ENCODE measurements at regions not wholly inside any gene's neighbourhood (a gene's known extent, or its start where the extent isn't known, plus 50 kb on each side); places are given as distances from the start of the nearest gene placed in this dataset.

GRCh38 chr2:144854596-144854995 is 334.7 kb upstream of the ZEB2 start:
- no peak for ATAC-seq

DNA sequence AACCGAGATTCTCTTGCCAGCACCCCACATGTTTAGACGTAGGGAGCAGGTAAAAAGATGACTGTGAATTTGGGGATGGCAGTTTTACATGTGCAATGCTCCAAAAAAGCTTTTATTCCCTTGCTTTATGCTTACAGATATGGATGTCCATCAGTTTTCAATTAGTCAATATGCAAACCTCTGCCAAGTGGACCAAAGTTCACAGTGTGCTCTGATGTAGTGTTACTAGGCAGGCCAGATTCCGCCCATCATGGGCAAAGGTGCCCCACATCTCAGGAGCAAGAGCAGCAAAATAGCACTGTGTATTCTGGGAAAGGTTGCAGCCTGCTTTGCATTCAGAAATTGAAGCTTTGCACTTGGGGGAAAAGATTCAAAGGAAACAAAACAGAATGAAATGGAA is 329.7 kb upstream of the ZEB2 start:
- no peak for ATAC-seq

DNA sequence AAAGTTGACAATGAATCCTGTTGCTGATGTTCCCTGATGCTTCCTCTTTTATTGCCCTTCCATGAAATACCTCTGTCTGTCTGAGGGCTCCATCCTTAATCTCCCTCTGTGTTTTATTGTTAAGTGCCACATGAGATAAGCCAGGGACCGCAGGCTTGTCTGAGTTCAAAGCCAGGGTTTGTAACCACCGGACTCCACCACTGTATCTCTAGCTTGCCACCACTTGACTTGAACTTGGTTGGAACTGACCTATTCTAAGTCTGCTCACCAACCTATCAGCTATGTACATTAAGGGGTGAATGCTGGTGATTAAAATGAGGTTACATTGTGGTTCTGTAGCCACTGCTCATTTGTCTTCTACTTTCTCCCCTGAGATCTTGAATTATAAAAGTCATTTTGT is 328.5 kb upstream of the ZEB2 start:
- ATAC-seq: no peak

- ATAC-seq: no peak
These were observed 327.6 kb upstream of the ZEB2 start for GRCh38 chr2:144847347-144848080.

GRCh38 chr2:144836635-144837350 is 316.9 kb upstream of the ZEB2 start:
- no peak for ATAC-seq

GRCh38 chr2:144835634-144836350 is 315.9 kb upstream of the ZEB2 start:
- ATAC-seq: no peak

GRCh38 chr2:144834998-144835633 is 315.2 kb upstream of the ZEB2 start:
- ATAC-seq: no peak

DNA sequence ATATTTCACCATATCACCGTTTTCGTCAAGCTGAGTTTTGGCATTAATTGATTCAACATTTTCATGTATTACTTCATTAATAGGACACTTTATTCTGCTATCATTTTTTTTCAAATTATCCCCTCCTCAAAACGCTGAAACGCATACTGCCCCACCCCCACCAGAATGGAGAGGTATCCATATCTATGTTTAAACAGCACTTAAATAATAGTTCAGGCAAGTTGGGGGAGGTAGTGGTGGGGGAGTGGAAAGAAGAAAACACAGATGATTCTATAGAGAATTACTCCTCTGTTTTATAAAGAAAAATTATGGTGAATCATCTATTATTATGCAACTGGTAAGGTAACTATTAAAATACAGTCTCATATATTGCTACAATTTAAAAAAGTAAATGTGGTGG is 314.4 kb upstream of the ZEB2 start:
- ATAC-seq: no peak

DNA sequence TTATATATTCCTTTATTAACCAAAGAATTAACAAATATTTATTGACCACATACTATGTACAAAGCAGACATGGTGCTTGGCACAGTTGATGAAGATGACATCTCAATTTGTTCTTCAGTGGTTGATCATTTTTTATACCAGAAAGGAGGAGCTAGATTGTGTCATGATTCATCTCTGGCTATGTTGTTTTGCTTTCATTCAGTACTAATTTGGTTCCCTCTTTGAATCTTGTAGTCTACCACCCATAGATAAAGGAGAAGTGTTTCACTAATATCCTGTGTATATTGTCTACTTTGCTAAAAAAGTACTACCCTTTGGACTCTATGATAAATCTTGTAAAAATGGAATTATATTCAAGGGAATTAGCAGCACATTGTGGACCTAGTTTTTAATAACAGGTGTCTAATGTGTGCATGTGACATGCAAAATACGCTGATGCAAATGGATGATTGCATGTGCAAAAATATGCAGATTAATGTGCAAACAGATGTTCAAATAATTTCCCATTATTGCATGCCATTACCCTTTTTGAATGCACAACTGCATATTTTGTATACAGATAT is 313.2 kb upstream of the ZEB2 start:
- no peak for ATAC-seq

DNA sequence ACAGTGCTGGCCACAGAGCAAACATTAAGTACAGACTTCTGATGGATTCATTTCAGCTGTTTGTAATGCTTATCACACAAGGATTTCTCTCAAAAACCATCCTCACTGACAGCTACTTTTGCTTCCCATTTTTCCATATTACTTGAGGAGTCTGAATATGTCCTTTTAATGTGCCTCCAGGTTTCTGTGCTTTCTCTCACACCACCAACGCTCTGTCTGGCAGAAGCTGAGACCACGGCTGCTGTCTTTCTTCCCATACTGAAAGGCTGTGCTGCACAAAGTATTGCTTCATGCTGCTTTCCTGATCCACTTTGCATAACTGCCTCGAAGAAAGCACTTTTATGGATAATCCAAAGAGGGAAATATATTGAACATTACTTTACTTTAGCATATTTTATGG is 312.1 kb upstream of the ZEB2 start:
- no peak for ATAC-seq

- ATAC-seq: no peak
These were observed 310.6 kb upstream of the ZEB2 start for GRCh38 chr2:144830543-144830942.

DNA sequence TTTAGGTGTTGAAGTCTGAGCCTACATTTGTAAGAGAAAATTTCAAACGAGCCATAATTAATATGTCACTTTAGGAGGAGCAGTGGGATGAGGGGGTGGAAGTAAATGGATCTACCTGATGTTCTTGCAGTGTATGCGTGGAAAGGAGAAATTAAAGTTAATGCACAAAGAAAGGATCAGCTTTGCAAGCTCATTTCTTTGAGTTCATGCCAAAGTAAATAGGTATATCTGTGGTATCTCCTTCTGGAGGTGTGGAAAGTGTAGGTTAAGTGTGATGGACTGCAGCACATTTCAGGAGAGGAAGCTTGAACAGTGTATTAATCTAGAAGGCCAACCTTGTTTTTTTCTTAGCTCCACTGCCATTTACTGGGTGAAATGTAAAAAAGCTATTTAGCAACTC is 307.5 kb upstream of the ZEB2 start:
- no peak for ATAC-seq

- ATAC-seq: no peak
These were observed 306.2 kb upstream of the ZEB2 start for GRCh38 chr2:144826105-144826504.

DNA sequence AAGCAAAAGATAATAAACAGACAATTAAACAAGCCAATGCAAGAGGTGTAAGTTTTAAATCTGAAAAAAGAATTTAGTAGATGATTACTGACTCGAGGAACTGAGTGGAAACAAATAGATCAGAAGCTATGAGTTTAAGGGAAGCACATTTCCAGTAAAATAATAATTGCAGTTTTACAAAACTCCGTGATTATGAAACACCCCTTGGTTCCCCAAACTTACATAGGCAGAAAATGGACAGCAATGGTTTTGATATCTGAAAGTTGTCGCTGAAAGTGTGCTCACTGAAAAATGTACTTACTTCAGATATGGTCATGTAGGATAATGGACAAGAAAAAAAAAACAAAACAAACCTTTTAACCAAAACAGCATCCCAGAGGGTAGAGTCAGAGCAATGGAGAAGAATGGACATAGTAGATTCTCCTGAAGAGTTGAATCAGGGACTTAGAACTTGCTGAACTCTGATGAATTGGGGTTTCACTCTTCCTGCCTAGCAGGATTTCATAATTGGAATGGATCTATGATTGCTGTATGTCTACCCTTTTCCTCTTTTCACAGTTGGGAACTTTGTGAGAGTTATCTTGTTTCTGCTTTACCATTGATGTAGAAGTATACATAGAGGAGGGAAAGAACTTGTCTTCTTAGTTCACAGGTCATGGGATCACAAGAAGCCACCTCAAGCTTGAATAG is 305.6 kb upstream of the ZEB2 start:
- no peak for ATAC-seq

GRCh38 chr2:144824306-144825080 is 304.6 kb upstream of the ZEB2 start:
- ATAC-seq: no peak

GRCh38 chr2:144822966-144823365 is 303.0 kb upstream of the ZEB2 start:
- ATAC-seq: no peak

DNA sequence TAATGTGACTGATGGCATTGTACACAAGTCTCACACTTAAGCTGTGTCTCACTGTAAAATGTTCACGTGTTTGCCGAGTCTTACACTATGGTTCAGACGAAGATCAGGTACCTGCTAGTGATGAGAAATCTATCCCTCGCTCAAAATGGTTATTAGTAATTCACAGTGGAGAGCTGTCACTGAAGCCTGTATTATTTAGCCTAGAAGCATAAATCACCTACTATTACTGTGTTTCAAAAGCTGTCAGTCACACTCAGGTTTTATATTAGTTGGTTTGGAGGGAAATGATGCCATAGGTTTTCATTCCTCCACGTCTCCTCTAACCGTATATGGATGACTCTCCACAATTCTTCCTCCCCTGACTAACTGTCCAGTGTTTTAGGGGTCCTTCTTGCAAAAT is 292.4 kb upstream of the ZEB2 start:
- ATAC-seq: no peak

DNA sequence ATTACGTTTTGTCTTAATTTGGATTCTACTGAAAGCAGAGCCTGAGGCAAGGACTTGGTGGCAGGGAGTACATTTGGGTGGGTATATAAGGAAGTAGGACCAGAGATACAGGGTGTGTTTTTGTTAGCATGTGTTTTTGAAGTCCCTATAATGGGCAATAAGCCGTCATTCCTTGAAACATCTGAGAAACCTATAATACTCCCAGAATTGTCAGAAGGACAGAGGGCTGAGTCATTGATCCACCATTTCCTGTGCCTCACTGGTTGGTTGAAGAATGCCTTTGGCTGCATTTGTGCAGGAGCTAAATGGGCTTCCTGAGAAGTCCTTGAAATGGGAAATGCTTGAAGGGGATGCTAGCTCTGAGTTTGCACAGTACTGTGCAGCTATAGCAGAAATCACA is 281.8 kb upstream of the ZEB2 start:
- no peak for ATAC-seq

- no peak for ATAC-seq
These were observed 281.4 kb upstream of the ZEB2 start for GRCh38 chr2:144801325-144801724.

GRCh38 chr2:144798989-144799388 is 279.1 kb upstream of the ZEB2 start:
- ATAC-seq: no peak

DNA sequence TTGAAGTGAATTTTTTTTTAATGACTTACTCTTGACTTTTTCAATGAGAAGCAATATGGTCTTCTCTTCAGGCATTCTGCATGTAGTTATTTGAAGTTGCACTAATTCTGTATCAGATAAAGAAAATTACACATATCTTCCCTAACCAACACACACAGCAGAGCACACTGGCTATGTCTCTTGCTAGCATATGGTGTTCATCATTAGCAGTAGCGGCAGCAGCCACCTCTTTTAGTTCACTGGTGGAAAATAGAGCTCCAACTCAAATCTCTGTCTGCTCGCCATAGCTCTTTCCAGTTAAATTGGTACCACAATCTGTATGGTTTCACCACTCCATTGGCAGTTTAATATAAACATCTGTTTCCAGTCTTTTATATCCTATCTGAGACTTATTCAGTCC is 278.1 kb upstream of the ZEB2 start:
- no peak for ATAC-seq

GRCh38 chr2:144796936-144797335 is 277.0 kb upstream of the ZEB2 start:
- no peak for ATAC-seq
